IMR-90 (cell line): ENCODE measurements at regions not wholly inside any gene's neighbourhood (a gene's known extent, or its start where the extent isn't known, plus 50 kb on each side); places are given as distances from the start of the nearest gene placed in this dataset.
A peak's percentile ranks its signal among the peaks of the same experiment; 100 is the strongest.

Source experiments
- ATAC-seq: fragments of 200-7000 bp; cut with Tn5 transposase; 2 replicates; pipeline ENCODE4 v1.9.1; 2020; ENCODE audit warnings: low read depth, mild to moderate bottlenecking, moderate library complexity
- BruUV-seq: library from RNA; stranded (reverse); fragments of 400-500 nt; replicated peaks from 2 replicates; lab custom pipeline; 2021; lab: Mats Ljungman, UMichigan
- CTCF ChIA-PET: fragments of 300-600 bp; formaldehyde crosslinking; extraction: SDS; loops from one replicate; lab custom pipeline; 2021; ENCODE audit warnings: antibody characterized with exemption; lab: Yijun Ruan, JAX
- POLR2A ChIA-PET: fragments of 300-600 bp; sonication (Branson Sonifier 250); formaldehyde crosslinking; loops from one replicate; lab custom pipeline; 2022; ENCODE audit warnings: antibody characterized with exemption; ENCODE audit not compliant: unreplicated experiment; lab: Charles Lee
- DNase-seq: peaks from one replicate; pipeline ENCODE4 v3.0.0; 2013
- H2AFZ ChIP-seq: replicated peaks from 2 replicates; pipeline ENCODE3; 2013; ENCODE audit warnings: low read length, mild to moderate bottlenecking; ENCODE audit not compliant: poor library complexity
- H2AK5ac ChIP-seq: 2 replicates; pipeline ENCODE4 v1.6.1; 2013; ENCODE audit warnings: low read depth, low read length, inconsistent platforms
- H2AK9ac ChIP-seq: replicated peaks from 2 replicates; pipeline ENCODE3; 2013; ENCODE audit warnings: mild to moderate bottlenecking, low read depth, low read length, moderate library complexity; ENCODE audit not compliant: poor library complexity
- H2BK120ac ChIP-seq: 2 replicates; pipeline ENCODE4 v1.6.1; 2013; ENCODE audit warnings: low read depth, low read length, inconsistent platforms
- H2BK15ac ChIP-seq: 3 replicates; pipeline ENCODE4 v1.6.1; 2013; ENCODE audit warnings: low read depth, low read length, inconsistent platforms
- H2BK20ac ChIP-seq: 2 replicates; pipeline ENCODE4 v1.6.1; 2013; ENCODE audit warnings: low read depth, mild to moderate bottlenecking, inconsistent platforms, low read length, moderate library complexity
- H2BK5ac ChIP-seq: 2 replicates; pipeline ENCODE4 v1.6.1; 2013; ENCODE audit warnings: mild to moderate bottlenecking, low read depth, low read length, inconsistent platforms; ENCODE audit not compliant: poor library complexity, severe bottlenecking
- H3K14ac ChIP-seq: replicated peaks from 2 replicates; pipeline ENCODE4 v1.6.1; 2013; ENCODE audit warnings: low read depth, low read length, inconsistent platforms
- H3K18ac ChIP-seq: 2 replicates; pipeline ENCODE4 v1.6.1; 2013; ENCODE audit warnings: low read depth, low read length, control low read depth
- H3K23ac ChIP-seq: 2 replicates; pipeline ENCODE4 v1.6.1; 2013; ENCODE audit warnings: low read depth, low read length, inconsistent platforms
- H3K27ac ChIP-seq: 2 replicates; pipeline ENCODE4 v1.5.1; 2013; ENCODE audit warnings: mild to moderate bottlenecking, control low read depth, low read length; ENCODE audit not compliant: insufficient read depth
- H3K27me3 ChIP-seq: 2 replicates; pipeline ENCODE4 v1.6.1; 2013; ENCODE audit warnings: low read length; ENCODE audit not compliant: control insufficient read depth, insufficient read depth
- H3K36me3 ChIP-seq: 2 replicates; pipeline ENCODE4 v1.6.1; 2013; ENCODE audit warnings: low read length, mixed read lengths; ENCODE audit not compliant: control insufficient read depth, insufficient read depth
- H3K4ac ChIP-seq: 2 replicates; pipeline ENCODE4 v1.6.1; 2013; ENCODE audit warnings: low read depth, low read length, inconsistent platforms
- H3K4me1 ChIP-seq: 2 replicates; pipeline ENCODE4 v1.6.1; 2013; ENCODE audit warnings: low read length, mixed read lengths; ENCODE audit not compliant: control insufficient read depth, insufficient read depth
- H3K4me2 ChIP-seq: 2 replicates; pipeline ENCODE4 v1.6.1; 2013; ENCODE audit warnings: low read depth, mild to moderate bottlenecking, control low read depth, low read length, moderate library complexity
- H3K4me3 ChIP-seq: 2 replicates; pipeline ENCODE4 v1.5.1; 2013; ENCODE audit warnings: low read depth, mild to moderate bottlenecking, control low read depth, low read length, moderate library complexity; ENCODE audit not compliant: insufficient read depth
- H3K56ac ChIP-seq: 2 replicates; pipeline ENCODE4 v1.6.1; 2013; ENCODE audit warnings: low read length, inconsistent platforms; ENCODE audit not compliant: insufficient read depth; ENCODE audit errors: extremely low read depth
- H3K79me1 ChIP-seq, 2 experiments: 2 replicates each; pipeline ENCODE4 v1.6.1; 2013; ENCODE audit warnings: low read length in 2 of 2, inconsistent platforms in 1 of 2, low read depth in 1 of 2
- H3K9ac ChIP-seq: 2 replicates; pipeline ENCODE4 v1.6.1; 2013; ENCODE audit warnings: low read depth, low read length, control low read depth
- H3K9me1 ChIP-seq: 2 replicates; pipeline ENCODE4 v1.6.1; 2013; ENCODE audit warnings: low read length, inconsistent platforms; ENCODE audit not compliant: insufficient read depth
- H3K9me3 ChIP-seq: 2 replicates; pipeline ENCODE4 v1.6.1; 2013; ENCODE audit warnings: low read length; ENCODE audit not compliant: control insufficient read depth, insufficient read depth
- H4K20me1 ChIP-seq: 2 replicates; pipeline ENCODE4 v1.6.1; 2013; ENCODE audit warnings: low read length, inconsistent platforms; ENCODE audit not compliant: insufficient read depth
- H4K5ac ChIP-seq: 2 replicates; pipeline ENCODE4 v1.6.1; 2013; ENCODE audit warnings: mild to moderate bottlenecking, low read depth, low read length, control low read depth
- H4K8ac ChIP-seq, 2 experiments: 2 replicates each; pipeline ENCODE4 v1.6.1; 2013; ENCODE audit warnings: low read depth in 2 of 2, low read length in 2 of 2, control low read depth in 1 of 2, inconsistent platforms in 1 of 2
- H4K91ac ChIP-seq: 2 replicates; pipeline ENCODE4 v1.6.1; 2013; ENCODE audit warnings: low read depth, low read length, inconsistent platforms; ENCODE audit not compliant: insufficient read depth
- BHLHE40 ChIP-seq: fragments of 150-350 bp; IDR thresholded peaks from 2 replicates; pipeline ENCODE4 v1.6.1; 2016; ENCODE audit warnings: mild to moderate bottlenecking, low read depth, low read length
- CEBPB ChIP-seq: IDR thresholded peaks from 2 replicates; pipeline ENCODE4 v1.6.1; 2012; ENCODE audit warnings: low read depth, low read length, improper control_type of control experiment
- CHD1 ChIP-seq: IDR thresholded peaks from 2 replicates; pipeline ENCODE4 v1.6.1; 2012; ENCODE audit warnings: low read depth, low read length, improper control_type of control experiment
- CTCF ChIP-seq: conservative IDR thresholded peaks from 2 replicates; pipeline ENCODE4 v1.5.1; 2012; ENCODE audit warnings: mild to moderate bottlenecking, low read depth, low read length, improper control_type of control experiment
- ELK1 ChIP-seq: fragments of 150-350 bp; IDR thresholded peaks from 2 replicates; pipeline ENCODE4 v1.6.1; 2016; ENCODE audit warnings: low read depth, mild to moderate bottlenecking, low read length, moderate library complexity, borderline replicate concordance
- FOS ChIP-seq: fragments of 150-350 bp; IDR thresholded peaks from 2 replicates; pipeline ENCODE4 v1.6.1; 2016; ENCODE audit warnings: low read depth, low read length
- MAFK ChIP-seq: IDR thresholded peaks from 2 replicates; pipeline ENCODE4 v1.6.1; 2012; ENCODE audit warnings: low read depth, low read length, improper control_type of control experiment
- MAZ ChIP-seq: IDR thresholded peaks from 2 replicates; pipeline ENCODE4 v1.6.1; 2012; ENCODE audit warnings: low read depth, mild to moderate bottlenecking, low read length, improper control_type of control experiment, moderate library complexity, borderline replicate concordance
- MXI1 ChIP-seq: IDR thresholded peaks from 2 replicates; pipeline ENCODE4 v1.6.1; 2012; ENCODE audit warnings: low read depth, mild to moderate bottlenecking, low read length, moderate library complexity, borderline replicate concordance
- NFE2L2 ChIP-seq: fragments of 150-350 bp; IDR thresholded peaks from 2 replicates; pipeline ENCODE4 v1.6.1; 2016; ENCODE audit warnings: low read depth, mild to moderate bottlenecking, low read length
- POLR2A ChIP-seq: IDR thresholded peaks from 2 replicates; pipeline ENCODE4 v1.6.1; 2012; ENCODE audit warnings: mild to moderate bottlenecking, low read depth, low read length
- RCOR1 ChIP-seq: IDR thresholded peaks from 2 replicates; pipeline ENCODE4 v1.6.1; 2012; ENCODE audit warnings: mild to moderate bottlenecking, low read length, improper control_type of control experiment; ENCODE audit not compliant: insufficient replicate concordance
- SMC3 ChIP-seq: fragments of 150-350 bp; IDR thresholded peaks from 2 replicates; pipeline ENCODE4 v1.6.1; 2016; ENCODE audit warnings: low read depth, mild to moderate bottlenecking, antibody characterized with exemption, low read length, moderate library complexity
- USF2 ChIP-seq: fragments of 150-350 bp; IDR thresholded peaks from 2 replicates; pipeline ENCODE4 v1.6.1; 2017; ENCODE audit warnings: mild to moderate bottlenecking, antibody characterized with exemption, low read length, low read depth
- WGBS, 2 experiments: methylation state at CpG; one replicate each; pipeline versions ENCODE4 v1.1.5 to v1.1.7; 2013; ENCODE audit warnings: missing lambda C conversion rate in 2 of 2; ENCODE audit not compliant: insufficient read length in 1 of 2; ENCODE audit errors: extremely low coverage in 2 of 2; 5-methylcytosine and 5-hydroxymethylcytosine counted together
- dilution Hi-C: fragments of 300-500 bp; cut with HindIII; formaldehyde crosslinking; loops from one replicate; pipeline ENCODE4 v1.14.3; 2018; ENCODE audit warnings: low sequenced_read_pairs; ENCODE audit not compliant: unreplicated experiment
- in situ Hi-C: fragments of 300-500 bp; cut with MboI; formaldehyde crosslinking; loops from 3 replicates; pipeline ENCODE4 v1.14.3; 2019; ENCODE audit warnings: low sequenced_read_pairs, inconsistent platforms, mixed read lengths
- intact Hi-C: fragments of 100-400 bp; cut with micrococcal nuclease; formaldehyde crosslinking; loops from 2 replicates; pipeline ENCODE4 v1.10.0; 2022

- H2BK20ac ChIP-seq: peak overlapping the region; percentile 85; the same call in 1 of the 2 replicates
- peak overlapping the region; percentile 71 for H4K91ac ChIP-seq
- H2AK9ac ChIP-seq: no peak overlapping the region
- no peak overlapping the region for H2AFZ ChIP-seq
- H3K23ac ChIP-seq: peak overlapping the region; percentile 79; the same call in 1 of the 2 replicates
- BruUV-seq: no TSS peak
- H3K4ac ChIP-seq: peak overlapping the region; percentile 60; the same call in 1 of the 2 replicates
- H3K27ac ChIP-seq: peak overlapping the region; percentile 44; the same call in 1 of the 2 replicates
- dilution Hi-C loops (no loop called here), in situ Hi-C loops (no loop called here), intact Hi-C loops (no loop called here)
- H3K27me3 ChIP-seq: no peaks in the 10 kb centered on the region
- H2BK5ac ChIP-seq: peak overlapping the region; percentile 89
- ChIA-PET CTCF (interaction anchor here (0.6 to 1.0 kb wide), 2 partner anchors 85 to 598 kb away, joined by 3 read pairs; no protein-coding TSS in a partner anchor), POLR2A (no interaction called here)
- peak overlapping the region; percentile 24 to 83 for H4K8ac ChIP-seq
- peaks cover 5% of the 10 kb centered on the region for H3K4me1 ChIP-seq
- no CpG with 5 or more reads among the region's 2 CpGs for WGBS, 2 experiments
- H2BK120ac ChIP-seq: peak overlapping the region; percentile 93
- ATAC-seq (peak; percentile 76), DNase-seq (peak; percentile 96)
- H3K14ac ChIP-seq: peak overlapping the region; percentile 66
- no peak overlapping the region for H3K9ac ChIP-seq
- H4K5ac ChIP-seq: peak overlapping the region; percentile 55; the same call in 1 of the 2 replicates
- H4K20me1 ChIP-seq: no peaks in the 10 kb centered on the region
- peak overlapping the region; percentile 88 for H3K18ac ChIP-seq
- peak overlapping the region; percentile 73; the same call in 1 of the 2 replicates for H2AK5ac ChIP-seq
- H3K4me3 ChIP-seq: no peak overlapping the region
- no peaks in the 10 kb centered on the region for H3K9me3 ChIP-seq
- no peaks in the 10 kb centered on the region for H3K36me3 ChIP-seq
- H3K79me1 ChIP-seq: no peaks in the 10 kb centered on the region
- peak overlapping the region; percentile 76; the same call in 1 of the 3 replicates for H2BK15ac ChIP-seq
- H3K56ac ChIP-seq: peak overlapping the region; percentile 57
- H3K4me2 ChIP-seq: peak overlapping the region; percentile 21; the same call in 1 of the 2 replicates
- 0 out of 2 replicates have a peak, but pooled peaks cover 3% of the 10 kb centered on the region for H3K9me1 ChIP-seq
- TF ChIP-seq BHLHE40: no peak
- no peak for TF ChIP-seq POLR2A
- peak; percentile 99 for TF ChIP-seq CEBPB
- TF ChIP-seq USF2: no peak
- no peak for TF ChIP-seq ELK1
- TF ChIP-seq MAZ: no peak
- TF ChIP-seq CTCF: no peak
- no peak for TF ChIP-seq SMC3
- no peak for TF ChIP-seq CHD1
- no peak; the same call in 1 of the 2 replicates for TF ChIP-seq MAFK
- peak; percentile 81 for TF ChIP-seq FOS
- peak; percentile 76 for TF ChIP-seq RCOR1
- TF ChIP-seq NFE2L2: no peak
- no peak for TF ChIP-seq MXI1
These were observed 558.7 kb upstream of the KCNMB2 start for GRCh38 chr3:177977381-177978158.
